ENCODE measurements at regions not wholly inside any gene's neighbourhood (a gene's known extent, or its start where the extent isn't known, plus 50 kb on each side); places are given as distances from the start of the nearest gene placed in this dataset.

GRCh38 chr14:22098435-22098834 lies 424.8 kb upstream of the OR4E1 start:
- no peak overlapping the region for H2BK5ac ChIP-seq (ENCODE audit: low read depth, low read length, poor library complexity, severe bottlenecking)
- H2AFZ ChIP-seq (replicated peaks; ENCODE audit: low read length, poor library complexity), result no peak overlapping the region
- no peaks in the 10 kb centered on the region for H3K4me1 ChIP-seq (ENCODE audit: control insufficient read depth, insufficient read depth, low read length)
- no peak for ATAC-seq (ENCODE audit: low read depth)
- in situ Hi-C loops (cut with MboI; ENCODE audit: low sequenced_read_pairs), result no loop called here
- H3K9me3 ChIP-seq (ENCODE audit: control insufficient read depth, insufficient read depth, low read length), result no peaks in the 10 kb centered on the region
- H4K20me1 ChIP-seq (ENCODE audit: insufficient read depth, low read length), result no peaks in the 10 kb centered on the region
- no peak overlapping the region for H3K14ac ChIP-seq (replicated peaks; ENCODE audit: low read depth, low read length)
- no peak for TF ChIP-seq CTCF (conservative IDR thresholded peaks at IDR 0.05; ENCODE audit: low read depth, low read length)
- no peak for TF ChIP-seq NFE2L2 (IDR thresholded peaks at IDR 0.05; ENCODE audit: low read depth, low read length)
- no peak for TF ChIP-seq FOS (IDR thresholded peaks at IDR 0.05; ENCODE audit: low read depth, low read length)
- no peaks in the 10 kb centered on the region for H3K36me3 ChIP-seq (ENCODE audit: control insufficient read depth, insufficient read depth, low read length)
- ChIA-PET POLR2A (ENCODE audit: unreplicated experiment) (no interaction called here), CTCF (interaction anchor here (0.5 to 0.8 kb wide), 2 partner anchors 14 to 1768 kb away, joined by 3 to 4 read pairs; no protein-coding TSS in a partner anchor)
- no peak overlapping the region for H3K9ac ChIP-seq (ENCODE audit: low read depth, low read length)
- H2AK5ac ChIP-seq (ENCODE audit: low read depth, low read length), result no peak overlapping the region
- H3K23ac ChIP-seq (ENCODE audit: low read depth, low read length), result no peak overlapping the region
- H4K8ac ChIP-seq (ENCODE audit: low read depth in 2 of 2, low read length in 2 of 2), result no peak overlapping the region
- no TSS peak for BruUV-seq (replicated peaks)
- H3K18ac ChIP-seq (ENCODE audit: low read depth, low read length), result no peak overlapping the region
- H3K4ac ChIP-seq (ENCODE audit: low read depth, low read length), result no peak overlapping the region
- DNase-seq, result no peak
- H2AK9ac ChIP-seq (replicated peaks; ENCODE audit: low read depth, low read length, poor library complexity), result no peak overlapping the region
- H3K4me2 ChIP-seq (ENCODE audit: low read depth, low read length), result no peak overlapping the region
- H3K27ac ChIP-seq (ENCODE audit: insufficient read depth, low read length), result no peak overlapping the region
- H2BK120ac ChIP-seq (ENCODE audit: low read depth, low read length), result no peak overlapping the region
- no peak overlapping the region for H3K4me3 ChIP-seq (ENCODE audit: insufficient read depth, low read depth, low read length)
- intact Hi-C loops (cut with micrococcal nuclease), result loop anchor here (5.0 kb wide), 1 partner anchor 116 kb away; no protein-coding TSS in a partner anchor
- dilution Hi-C loops (cut with HindIII; ENCODE audit: low sequenced_read_pairs, unreplicated experiment), result no loop called here
- H3K27me3 ChIP-seq (ENCODE audit: control insufficient read depth, insufficient read depth, low read length), result peaks cover 5% of the 10 kb centered on the region
- no peaks in the 10 kb centered on the region for H3K9me1 ChIP-seq (ENCODE audit: insufficient read depth, low read length)
- H4K5ac ChIP-seq (ENCODE audit: low read depth, low read length), result no peak overlapping the region
- no peaks in the 10 kb centered on the region for H3K79me1 ChIP-seq (ENCODE audit: low read depth in 1 of 2, low read length in 2 of 2)
- no peak overlapping the region for H4K91ac ChIP-seq (ENCODE audit: insufficient read depth, low read depth, low read length)
- H2BK20ac ChIP-seq (ENCODE audit: low read depth, low read length), result no peak overlapping the region
- H2BK15ac ChIP-seq (ENCODE audit: low read depth, low read length), result no peak overlapping the region
- H3K56ac ChIP-seq (ENCODE audit: extremely low read depth, insufficient read depth, low read length), result no peak overlapping the region

All from IMR-90 (cell line).